GM21526 (cell line): ENCODE measurements at regions not wholly inside any gene's neighbourhood (a gene's known extent, or its start where the extent isn't known, plus 50 kb on each side); places are given as distances from the start of the nearest gene placed in this dataset.
"Not testable (repeated sequence)": the region's sequence is repeated elsewhere in the genome, so short reads cannot be mapped to it uniquely, and the experiment has no call there.

Experiments
- ATAC-seq: cut with Tn5 transposase; IDR thresholded peaks from one replicate; pipeline ENCODE4 v1.9.1; 2021; ENCODE audit warnings: moderate library complexity; ENCODE audit not compliant: unreplicated experiment, low FRiP score

GRCh38 chr18:51248685-51249084 lies 51.2 kb upstream of the MEX3C start:
- ATAC-seq: no peak

GRCh38 chr18:51250006-51250405 lies 52.5 kb upstream of the MEX3C start:
- no peak for ATAC-seq

GRCh38 chr18:51250458-51251024 lies 53.1 kb upstream of the MEX3C start:
- ATAC-seq: no peak

DNA sequence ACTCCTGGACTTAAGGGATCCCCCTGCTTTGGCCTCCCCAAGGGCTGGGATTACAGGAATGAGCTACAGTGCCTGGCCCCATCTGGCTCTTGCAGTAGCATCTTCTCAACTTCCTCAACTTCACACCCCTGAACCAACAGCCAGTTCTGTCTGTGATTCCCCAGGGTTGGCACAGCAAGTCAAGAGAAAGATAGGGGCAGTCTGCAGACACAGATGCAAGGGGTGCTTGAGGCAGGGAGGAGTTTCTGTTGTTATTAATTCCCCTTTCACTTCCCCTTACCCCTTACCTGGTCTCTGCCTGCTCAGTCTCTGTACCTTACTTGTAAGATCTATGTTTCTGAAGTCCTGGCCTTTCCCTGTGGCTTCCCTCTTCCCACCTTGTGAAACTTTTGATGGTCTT lies 54.1 kb upstream of the MEX3C start:
- peak; percentile 100 for ATAC-seq

- no peak for ATAC-seq
Observed at GRCh38 chr18:51253476-51253875, 56.0 kb upstream of the MEX3C start.

DNA sequence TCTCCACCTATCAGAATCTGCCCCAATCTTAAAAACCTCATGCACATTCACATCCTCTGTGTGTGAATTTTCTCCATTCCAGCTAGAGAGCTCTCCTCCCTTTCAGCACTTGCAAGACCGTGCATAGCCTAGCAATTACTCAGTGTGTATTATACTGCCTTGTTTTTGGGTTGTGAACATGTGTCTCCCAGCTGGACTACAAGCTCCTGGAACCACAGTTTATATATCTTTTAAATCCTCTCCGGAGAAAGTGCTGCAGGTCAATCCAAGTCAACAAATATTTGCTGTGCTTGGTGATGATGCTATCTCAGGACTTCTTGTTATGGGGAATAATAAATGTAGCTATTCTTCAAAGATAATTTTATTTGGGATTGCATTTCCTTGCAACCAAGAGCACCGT lies 58.2 kb upstream of the MEX3C start:
- no peak for ATAC-seq

GRCh38 chr18:51257150-51257549 lies 59.7 kb upstream of the MEX3C start:
- ATAC-seq: no peak

- ATAC-seq: no peak
Observed at GRCh38 chr18:51260118-51260517, 62.6 kb upstream of the MEX3C start.

DNA sequence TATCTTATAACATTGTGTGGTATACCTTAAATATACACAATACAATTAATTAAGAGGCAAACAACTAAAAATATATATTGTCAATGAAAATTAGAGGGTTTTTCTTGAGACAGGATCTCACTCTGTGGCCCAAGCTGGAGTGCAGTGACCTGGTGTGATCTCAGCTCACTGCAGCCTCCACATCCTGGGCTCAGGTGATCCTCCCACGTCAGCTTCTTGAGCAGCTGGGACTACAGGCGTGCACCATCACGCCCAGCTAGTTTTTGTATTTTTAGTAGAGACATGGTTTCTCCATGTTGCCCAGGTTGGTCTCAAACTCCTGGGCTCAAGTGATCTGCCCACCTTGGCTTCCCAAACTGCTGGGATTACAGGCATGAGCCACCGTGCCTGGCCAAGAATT lies 68.6 kb upstream of the MEX3C start:
- ATAC-seq: not testable (repeated sequence)

GRCh38 chr18:51266773-51267172 lies 69.3 kb upstream of the MEX3C start:
- ATAC-seq: no peak

DNA sequence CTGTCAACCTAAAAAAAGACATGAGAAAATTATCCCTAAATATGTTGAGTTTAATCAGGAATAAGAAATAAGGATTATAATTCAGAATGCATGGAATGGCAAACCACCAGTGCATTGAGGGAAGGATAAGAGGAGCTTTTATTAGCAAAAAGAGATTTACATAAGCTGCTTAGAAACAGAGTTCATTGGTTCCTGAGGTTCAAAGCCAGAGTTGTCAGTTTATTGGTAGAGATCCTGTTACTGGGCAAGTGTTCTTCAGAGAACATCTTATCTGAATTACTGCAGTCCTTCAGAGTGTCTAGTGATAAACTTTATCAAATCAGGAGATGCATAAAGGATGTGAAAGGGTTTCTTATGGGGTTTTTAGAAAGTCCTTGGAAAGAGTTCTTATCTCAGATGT lies 76.0 kb upstream of the MEX3C start:
- no peak for ATAC-seq

DNA sequence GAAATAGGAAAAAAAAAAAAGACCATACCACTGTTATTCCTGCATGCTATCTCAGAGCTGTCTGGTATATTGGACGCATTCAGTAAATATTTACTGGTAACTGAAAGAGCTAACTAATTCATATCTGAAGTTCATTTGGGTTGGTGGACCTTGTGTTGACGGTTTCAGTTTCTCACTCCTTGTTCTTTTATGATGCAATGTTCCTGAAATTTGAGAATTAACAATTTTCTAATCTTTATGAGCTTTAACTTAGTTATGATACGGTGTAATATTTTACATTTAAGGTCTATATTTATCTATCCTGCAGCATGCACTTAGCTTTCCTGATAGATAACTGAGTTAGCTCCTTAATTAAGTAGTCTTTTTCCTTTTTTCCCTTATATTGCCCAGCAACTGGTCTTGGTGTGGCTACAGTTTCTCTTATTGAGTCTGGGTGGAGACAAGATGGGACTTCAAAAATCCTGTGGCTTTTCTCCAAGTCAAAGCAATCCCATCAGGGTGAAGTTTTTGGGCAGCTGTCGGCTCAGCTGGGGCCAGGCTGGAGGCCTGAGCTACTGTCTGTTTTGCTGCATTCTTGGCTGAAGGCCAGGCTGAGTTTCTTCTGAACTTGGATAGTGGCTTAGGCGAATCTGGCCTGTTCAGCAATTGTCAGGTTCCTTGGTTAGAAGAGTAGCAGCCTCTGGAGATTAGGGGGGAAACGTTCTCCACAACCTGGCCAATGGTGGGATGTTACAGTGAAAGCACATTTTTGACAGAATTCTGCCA lies 78.4 kb upstream of the MEX3C start:
- no peak for ATAC-seq

DNA sequence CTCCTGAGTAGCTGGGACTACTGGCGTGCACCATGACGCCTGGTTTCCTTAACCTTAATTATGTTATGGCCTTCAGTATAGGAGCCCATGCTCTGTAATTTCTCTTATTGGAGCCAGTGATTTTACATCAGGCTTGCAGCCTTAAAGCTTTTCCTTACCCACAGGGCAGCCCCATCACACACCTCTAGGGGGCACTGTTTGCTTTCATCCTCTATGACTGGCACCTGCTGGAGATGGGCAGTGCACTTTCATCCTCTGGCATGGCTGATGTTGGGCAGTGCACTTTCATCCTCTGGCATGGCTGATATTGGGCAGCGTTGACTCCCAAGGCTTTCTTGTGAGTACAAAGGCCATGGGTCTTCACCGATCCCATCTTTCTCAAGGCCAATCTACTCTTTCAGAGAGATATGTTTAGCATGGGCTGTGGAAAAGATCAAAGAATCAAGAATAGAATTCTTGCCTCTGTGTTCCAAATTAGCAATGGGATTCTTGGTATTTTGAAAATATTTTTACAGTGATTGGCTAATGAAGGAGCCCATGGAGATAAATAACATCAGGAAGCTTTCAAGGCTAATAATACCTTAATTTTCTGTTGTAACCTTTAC lies 80.7 kb upstream of the MEX3C start:
- ATAC-seq: no peak

- peak; percentile 65 for ATAC-seq
Observed at GRCh38 chr18:51279367-51279984, 82.0 kb upstream of the MEX3C start.

- ATAC-seq: no peak
Observed at GRCh38 chr18:51287818-51288508, 90.5 kb upstream of the MEX3C start.

- no peak for ATAC-seq
Observed at GRCh38 chr18:51288582-51288981, 91.1 kb upstream of the MEX3C start.

DNA sequence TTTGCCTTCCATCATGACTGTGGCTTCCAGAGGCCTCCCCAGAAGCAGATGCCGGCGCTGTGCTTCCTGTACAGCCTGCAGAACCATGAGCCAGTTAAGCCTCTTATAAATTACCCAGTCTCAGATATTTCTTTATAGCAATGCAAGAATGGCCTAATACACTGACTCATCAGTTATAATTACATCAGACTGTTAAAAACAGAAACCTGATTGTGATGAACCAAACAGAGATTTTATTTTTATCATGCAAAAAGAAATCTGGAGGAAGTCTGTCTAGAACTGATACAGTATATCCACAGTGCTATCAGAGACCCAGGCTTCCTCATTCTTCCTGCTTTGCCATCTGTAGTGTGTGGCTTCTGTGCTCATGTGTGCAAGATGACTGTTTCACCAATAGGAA lies 93.4 kb upstream of the MEX3C start:
- ATAC-seq: no peak

- ATAC-seq: no peak
Observed at GRCh38 chr18:51300912-51301311, 103.4 kb upstream of the MEX3C start.

DNA sequence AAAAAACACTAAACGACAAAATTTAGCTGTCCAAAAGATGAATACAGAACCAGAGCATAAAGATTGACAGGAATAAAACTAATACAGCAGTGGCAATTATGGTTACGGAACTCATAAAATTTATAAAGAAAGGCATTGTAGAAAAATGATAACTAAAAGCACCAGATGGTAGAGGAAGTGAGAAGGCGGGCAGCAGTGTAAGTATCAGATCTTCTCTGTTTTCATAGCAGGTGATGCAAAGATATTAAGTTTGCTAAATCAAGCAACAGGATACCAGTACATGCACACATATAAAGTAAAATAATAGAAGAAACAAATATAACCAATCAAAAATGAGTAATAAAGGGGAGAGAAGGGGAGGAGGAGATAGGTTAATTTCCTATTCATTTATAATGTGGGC lies 103.9 kb upstream of the MEX3C start:
- no peak for ATAC-seq

GRCh38 chr18:51316677-51317076 lies 119.2 kb upstream of the MEX3C start:
- no peak for ATAC-seq

GRCh38 chr18:51321696-51322095 lies 124.2 kb upstream of the MEX3C start:
- ATAC-seq: no peak
